Testis (tissue), 2 donors: ENCODE measurements at regions not wholly inside any gene's neighbourhood (a gene's known extent, or its start where the extent isn't known, plus 50 kb on each side); places are given as distances from the start of the nearest gene placed in this dataset.

Experiments used
- DNase-seq: peaks from one replicate; pipeline ENCODE4 v3.0.0-alpha.2; 2019
- H3K27ac ChIP-seq, 2 donors: fragments of 200-600 bp; sonication (generic); one replicate each; pipeline ENCODE4 v1.5.1; 2019
- H3K27me3 ChIP-seq: fragments of 200-600 bp; sonication (generic); one replicate; pipeline ENCODE4 v1.5.1; 2019
- H3K36me3 ChIP-seq: fragments of 200-600 bp; sonication (generic); one replicate; pipeline ENCODE4 v1.5.1; 2017; ENCODE audit warnings: low read depth; ENCODE audit errors: missing control alignments
- H3K4me1 ChIP-seq: fragments of 200-600 bp; sonication (generic); one replicate; pipeline ENCODE4 v1.5.1; 2019
- H3K4me3 ChIP-seq, 2 donors: fragments of 200-600 bp; sonication (generic); one replicate each; pipeline ENCODE4 v1.5.1; 2017 to 2019
- H3K9me3 ChIP-seq: fragments of 200-600 bp; sonication (generic); one replicate; pipeline ENCODE4 v1.5.1; 2017
- POLR2A ChIP-seq: fragments of 450-650 bp; IDR thresholded peaks from one replicate; pipeline ENCODE4 v1.6.1; 2017; ENCODE audit warnings: antibody characterized with exemption, mild to moderate bottlenecking, moderate library complexity
- WGBS, 2 donors: methylation state at CpG; one replicate each; pipeline ENCODE4 v1.1.5; 2018; 5-methylcytosine and 5-hydroxymethylcytosine counted together
- intact Hi-C: fragments of 100-400 bp; cut with DNase I; formaldehyde crosslinking; loops from one replicate; pipeline ENCODE4 v1.15.1; 2023; ENCODE audit warnings: low total_unique reads
- TF ChIP-seq, protein P1 (sequence below), 3 experiments: fragments of 450-650 bp in 2 of 3; fragments of 200-600 bp in 1 of 3; sonication (generic) in 1 of 3; IDR thresholded peaks; one replicate each; pipeline ENCODE4 v1.5.1; 2016 to 2019; ENCODE audit warnings: antibody characterized with exemption in 3 of 3, mild to moderate bottlenecking in 2 of 3, moderate library complexity in 1 of 3

DNA sequence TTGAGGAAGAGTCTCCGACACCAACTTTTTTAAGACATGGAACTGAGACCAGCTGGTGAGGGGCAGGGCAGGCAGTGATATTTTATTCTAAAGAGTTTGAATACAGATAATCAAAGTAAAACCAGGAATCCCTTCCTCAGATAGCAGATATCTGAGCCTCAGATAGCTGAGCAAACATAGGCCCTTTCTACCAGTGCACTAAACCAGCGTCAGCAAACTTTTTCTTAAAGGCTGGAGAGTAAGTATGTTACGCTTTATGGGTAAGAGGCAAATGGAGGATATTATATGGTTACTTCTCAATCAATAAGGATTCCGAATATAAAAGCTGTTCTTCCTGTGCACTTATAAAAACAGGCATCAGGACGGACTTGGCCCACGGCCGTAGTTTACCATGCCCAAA lies 73.9 kb downstream of the WNT5A start:
- Histone ChIP-seq H3K4me3 (no peak overlapping the region), H3K36me3 (no peaks in the 10 kb centered on the region), H3K27ac (no peak overlapping the region), H3K4me1 (no peaks in the 10 kb centered on the region), H3K27me3 (no peaks in the 10 kb centered on the region), H3K9me3 (no peaks in the 10 kb centered on the region)
- no peak for DNase-seq
- TF ChIP-seq, protein P1, sequence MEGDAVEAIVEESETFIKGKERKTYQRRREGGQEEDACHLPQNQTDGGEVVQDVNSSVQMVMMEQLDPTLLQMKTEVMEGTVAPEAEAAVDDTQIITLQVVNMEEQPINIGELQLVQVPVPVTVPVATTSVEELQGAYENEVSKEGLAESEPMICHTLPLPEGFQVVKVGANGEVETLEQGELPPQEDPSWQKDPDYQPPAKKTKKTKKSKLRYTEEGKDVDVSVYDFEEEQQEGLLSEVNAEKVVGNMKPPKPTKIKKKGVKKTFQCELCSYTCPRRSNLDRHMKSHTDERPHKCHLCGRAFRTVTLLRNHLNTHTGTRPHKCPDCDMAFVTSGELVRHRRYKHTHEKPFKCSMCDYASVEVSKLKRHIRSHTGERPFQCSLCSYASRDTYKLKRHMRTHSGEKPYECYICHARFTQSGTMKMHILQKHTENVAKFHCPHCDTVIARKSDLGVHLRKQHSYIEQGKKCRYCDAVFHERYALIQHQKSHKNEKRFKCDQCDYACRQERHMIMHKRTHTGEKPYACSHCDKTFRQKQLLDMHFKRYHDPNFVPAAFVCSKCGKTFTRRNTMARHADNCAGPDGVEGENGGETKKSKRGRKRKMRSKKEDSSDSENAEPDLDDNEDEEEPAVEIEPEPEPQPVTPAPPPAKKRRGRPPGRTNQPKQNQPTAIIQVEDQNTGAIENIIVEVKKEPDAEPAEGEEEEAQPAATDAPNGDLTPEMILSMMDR (IDR thresholded peaks at IDR 0.05), result no peak
- intact Hi-C loops, result no loop called here
- 72 to 93% methylated on average over 7 of the region's 7 CpGs for WGBS, 2 donors

- Histone ChIP-seq H3K4me3 (no peak overlapping the region), H3K9me3 (no peaks in the 10 kb centered on the region), H3K4me1 (no peaks in the 10 kb centered on the region), H3K27me3 (no peaks in the 10 kb centered on the region), H3K36me3 (no peaks in the 10 kb centered on the region), H3K27ac (no peak overlapping the region)
- 94% methylated on average over 4 of the region's 4 CpGs for WGBS, 2 donors
- DNase-seq, result no peak
- no peak for TF ChIP-seq POLR2A
- TF ChIP-seq, protein P1 (IDR thresholded peaks at IDR 0.05), result no peak
- intact Hi-C loops, result no loop called here
Measured at GRCh38 chr3:55412545-55412944, 74.6 kb downstream of the WNT5A start.

DNA sequence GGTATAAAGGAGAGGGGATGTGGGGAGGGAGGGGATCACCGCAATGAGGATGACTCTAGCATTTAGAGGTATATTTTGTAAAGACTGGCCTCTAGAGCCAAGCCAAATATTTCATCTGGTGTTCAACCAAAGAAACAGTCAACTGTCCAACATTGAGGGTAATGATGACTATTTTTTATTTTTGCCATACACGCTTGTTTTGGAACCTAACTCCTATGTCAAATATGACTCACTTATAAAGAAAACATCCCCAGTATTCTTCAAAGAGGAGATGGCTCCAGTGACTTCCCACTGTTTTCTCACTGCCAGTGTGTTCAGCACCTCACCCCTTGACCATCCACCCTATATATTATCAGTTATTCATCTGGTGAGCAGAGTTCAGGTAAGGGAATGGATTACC lies 77.3 kb downstream of the WNT5A start:
- H3K9me3 ChIP-seq, result no peaks in the 10 kb centered on the region
- H3K36me3 ChIP-seq, result no peaks in the 10 kb centered on the region
- no peak overlapping the region for H3K4me3 ChIP-seq
- intact Hi-C loops, result no loop called here
- H3K4me1 ChIP-seq, result no peaks in the 10 kb centered on the region
- DNase-seq, result no peak
- TF ChIP-seq, protein P1 (IDR thresholded peaks at IDR 0.05), result no peak
- TF ChIP-seq POLR2A, result no peak
- H3K27me3 ChIP-seq, result no peaks in the 10 kb centered on the region
- no peak overlapping the region for H3K27ac ChIP-seq
- WGBS, 2 donors, result 90 to 97% methylated on average over 2 of the region's 2 CpGs

DNA sequence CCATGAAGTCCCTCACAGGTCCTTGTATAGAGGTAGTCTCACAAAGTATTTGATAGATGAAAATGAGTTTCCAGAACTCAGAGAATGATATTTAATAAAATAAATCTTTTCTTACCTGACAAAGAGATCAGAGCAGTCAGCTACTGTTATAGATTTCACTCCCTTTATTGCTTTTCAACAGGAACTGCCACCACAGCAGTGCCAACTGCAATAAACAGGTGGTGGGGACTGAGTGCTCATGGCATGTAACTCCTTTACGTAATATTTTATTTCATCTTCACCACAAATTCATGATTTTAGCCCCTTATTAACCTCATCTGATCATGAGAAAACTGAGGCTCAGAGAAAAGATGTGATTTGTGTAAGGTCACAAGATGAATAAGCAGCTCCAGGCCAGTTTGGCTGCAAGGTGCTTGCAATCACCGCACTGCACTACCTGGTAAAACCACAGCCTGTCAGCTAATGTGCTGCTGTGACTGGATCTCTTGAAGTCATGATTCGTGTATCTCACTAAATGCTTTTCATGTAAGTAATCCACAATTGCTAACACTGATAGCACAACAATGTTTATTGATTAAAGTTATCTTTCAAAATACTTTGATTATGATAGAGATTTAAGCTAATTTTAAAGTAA lies 78.8 kb downstream of the WNT5A start:
- H3K36me3 ChIP-seq, result no peaks in the 10 kb centered on the region
- DNase-seq, result no peak
- H3K27ac ChIP-seq, result no peak overlapping the region
- WGBS, 2 donors, result 93 to 96% methylated on average over 3 of the region's 3 CpGs
- no peaks in the 10 kb centered on the region for H3K9me3 ChIP-seq
- H3K4me3 ChIP-seq, result no peak overlapping the region
- intact Hi-C loops, result no loop called here
- no peaks in the 10 kb centered on the region for H3K27me3 ChIP-seq
- no peaks in the 10 kb centered on the region for H3K4me1 ChIP-seq
- no peak for TF ChIP-seq POLR2A
- TF ChIP-seq, protein P1 (IDR thresholded peaks at IDR 0.05), result no peak

DNA sequence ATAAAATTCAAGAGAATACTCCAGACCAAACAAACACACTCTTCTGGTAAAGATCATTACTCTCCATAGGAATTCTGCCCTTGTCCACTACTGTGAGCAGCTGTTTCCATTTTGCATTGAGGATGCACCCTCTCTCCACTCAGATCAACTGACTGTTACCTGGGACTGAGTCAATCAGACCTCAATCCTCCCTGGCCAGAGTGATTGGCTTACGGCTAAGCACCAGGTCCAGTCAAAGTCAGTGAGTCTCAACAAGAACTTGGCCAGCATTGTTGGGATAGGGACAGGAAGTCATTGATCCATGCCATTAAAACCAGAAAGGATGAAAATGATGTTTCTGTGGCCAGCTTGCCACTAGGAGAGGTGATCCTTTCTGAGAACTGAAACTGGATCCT lies 79.7 kb downstream of the WNT5A start:
- Histone ChIP-seq H3K4me3 (no peak overlapping the region), H3K27ac (no peak overlapping the region), H3K27me3 (no peaks in the 10 kb centered on the region), H3K9me3 (no peaks in the 10 kb centered on the region), H3K4me1 (no peaks in the 10 kb centered on the region), H3K36me3 (no peaks in the 10 kb centered on the region)
- no peak for DNase-seq
- TF ChIP-seq, protein P1 (IDR thresholded peaks at IDR 0.05), result no peak
- no peak for TF ChIP-seq POLR2A
- WGBS, 2 donors, result 100% methylated on average over 1 of the region's 1 CpG
- intact Hi-C loops, result no loop called here
